Mammary epithelial cell (primary cell): ENCODE measurements at regions not wholly inside any gene's neighbourhood (a gene's known extent, or its start where the extent isn't known, plus 50 kb on each side); places are given as distances from the start of the nearest gene placed in this dataset.

Experiments used
- EZH2 ChIP-seq: IDR thresholded peaks from 2 replicates; pipeline ENCODE4 v1.6.1; 2012; ENCODE audit warnings: low read length, inconsistent platforms, borderline replicate concordance
- TF ChIP-seq, protein P1 (sequence below), 2 donors: IDR thresholded peaks in 1 of 2; conservative IDR thresholded peaks in 1 of 2; 2 replicates each; pipeline ENCODE4 v1.5.1; 2011 to 2012; ENCODE audit warnings: inconsistent platforms in 2 of 2, low read length in 2 of 2, mild to moderate bottlenecking in 2 of 2, control low read depth in 1 of 2, low read depth in 1 of 2; ENCODE audit not compliant: insufficient read depth in 1 of 2; ENCODE audit errors: extremely low read depth in 1 of 2

GRCh38 chr20:29319725-29320124, 1937.7 kb upstream of the DEFB115 start:
- TF ChIP-seq, protein P1, sequence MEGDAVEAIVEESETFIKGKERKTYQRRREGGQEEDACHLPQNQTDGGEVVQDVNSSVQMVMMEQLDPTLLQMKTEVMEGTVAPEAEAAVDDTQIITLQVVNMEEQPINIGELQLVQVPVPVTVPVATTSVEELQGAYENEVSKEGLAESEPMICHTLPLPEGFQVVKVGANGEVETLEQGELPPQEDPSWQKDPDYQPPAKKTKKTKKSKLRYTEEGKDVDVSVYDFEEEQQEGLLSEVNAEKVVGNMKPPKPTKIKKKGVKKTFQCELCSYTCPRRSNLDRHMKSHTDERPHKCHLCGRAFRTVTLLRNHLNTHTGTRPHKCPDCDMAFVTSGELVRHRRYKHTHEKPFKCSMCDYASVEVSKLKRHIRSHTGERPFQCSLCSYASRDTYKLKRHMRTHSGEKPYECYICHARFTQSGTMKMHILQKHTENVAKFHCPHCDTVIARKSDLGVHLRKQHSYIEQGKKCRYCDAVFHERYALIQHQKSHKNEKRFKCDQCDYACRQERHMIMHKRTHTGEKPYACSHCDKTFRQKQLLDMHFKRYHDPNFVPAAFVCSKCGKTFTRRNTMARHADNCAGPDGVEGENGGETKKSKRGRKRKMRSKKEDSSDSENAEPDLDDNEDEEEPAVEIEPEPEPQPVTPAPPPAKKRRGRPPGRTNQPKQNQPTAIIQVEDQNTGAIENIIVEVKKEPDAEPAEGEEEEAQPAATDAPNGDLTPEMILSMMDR (conservative IDR thresholded peaks at IDR 0.05 in 1 of 2, IDR thresholded peaks at IDR 0.05 in 1 of 2; ENCODE audit: extremely low read depth in 1 of 2, insufficient read depth in 1 of 2, low read depth in 1 of 2, low read length in 2 of 2): no peak
- no peak for TF ChIP-seq EZH2
